ENCODE measurements at regions not wholly inside any gene's neighbourhood (a gene's known extent, or its start where the extent isn't known, plus 50 kb on each side); places are given as distances from the start of the nearest gene placed in this dataset.
"Not testable (repeated sequence)": the region's sequence is repeated elsewhere in the genome, so short reads cannot be mapped to it uniquely, and the experiment has no call there.

- no peak for DNase-seq
Measured at GRCh38 chr6:137970368-137970767, 103.3 kb downstream of the TNFAIP3 start.

DNA sequence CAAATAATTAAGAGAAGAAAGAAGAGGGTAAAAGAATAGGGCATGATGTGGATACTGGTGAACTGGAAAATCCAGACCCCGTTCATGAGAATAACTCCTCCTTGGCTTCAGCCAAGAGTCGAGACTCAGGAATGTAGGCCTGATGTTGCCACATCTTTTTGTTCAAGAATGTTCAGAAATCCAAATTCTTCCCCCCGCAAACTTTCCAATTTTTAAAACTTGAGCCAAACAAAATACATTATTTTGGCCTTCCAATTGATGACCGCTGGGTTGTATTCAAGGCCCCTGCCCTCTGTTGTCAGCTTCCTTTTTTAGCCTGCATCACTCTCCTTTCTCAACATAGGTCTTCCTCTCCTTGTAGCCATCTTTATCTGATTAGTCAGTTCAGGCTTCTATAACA lies 106.1 kb downstream of the TNFAIP3 start:
- no peak for DNase-seq

DNA sequence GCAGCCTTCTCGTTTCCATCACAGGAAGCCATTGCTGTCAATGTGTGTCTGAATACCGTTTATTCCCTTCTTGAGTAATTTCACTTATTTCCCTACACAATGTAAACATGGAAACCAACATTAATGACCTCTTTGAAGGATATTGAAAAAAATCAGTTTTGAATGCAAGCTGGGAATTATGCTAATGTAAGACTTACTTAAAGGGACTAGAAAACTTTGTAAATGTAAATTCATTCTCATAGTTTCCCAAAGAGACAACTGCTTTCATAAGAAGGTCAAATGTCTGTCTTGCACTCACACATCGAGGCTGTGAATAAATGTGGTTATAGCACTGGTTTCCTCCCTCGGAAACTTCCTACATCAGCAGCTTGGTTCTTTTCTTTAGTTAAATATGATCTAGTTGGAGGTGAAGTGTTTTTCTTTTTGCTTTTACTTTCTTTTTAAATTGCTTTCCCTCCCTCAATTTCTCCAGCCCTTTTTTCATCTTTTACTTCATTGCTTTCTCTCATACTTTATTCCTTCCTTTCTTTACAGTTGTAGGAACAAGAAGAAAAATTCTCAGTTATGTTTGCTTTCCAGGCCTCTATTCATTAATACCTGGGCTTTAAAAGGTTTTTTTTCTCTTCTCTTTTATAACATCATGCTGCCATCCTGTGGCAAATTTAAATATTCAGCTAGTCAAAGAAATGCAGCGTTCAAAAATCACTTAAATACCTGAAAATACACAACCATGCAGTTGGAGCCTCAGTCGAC lies 108.3 kb downstream of the TNFAIP3 start:
- DNase-seq, result peak; percentile 8

DNA sequence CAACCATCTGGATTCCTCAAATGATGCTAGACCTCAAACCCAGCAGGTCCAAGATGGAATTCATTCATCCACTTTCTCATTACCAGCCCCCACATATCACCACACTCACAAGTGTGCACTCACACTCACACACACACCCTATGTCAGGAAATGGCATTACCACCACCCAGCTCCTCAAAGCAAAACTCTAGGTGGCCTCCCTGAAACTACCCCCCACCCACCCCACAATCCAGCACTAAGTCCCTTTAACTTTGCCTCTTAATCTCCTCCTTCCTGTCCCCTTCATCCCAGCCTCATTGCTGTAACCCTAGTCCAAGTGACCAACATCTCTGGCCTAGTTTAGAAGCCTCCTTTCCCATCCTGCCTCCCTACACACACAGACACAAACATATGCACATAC lies 109.4 kb downstream of the TNFAIP3 start:
- DNase-seq, result no peak

- no peak for DNase-seq
Measured at GRCh38 chr6:137977206-137977605, 110.1 kb downstream of the TNFAIP3 start.

GRCh38 chr6:137977814-137978213 lies 110.8 kb downstream of the TNFAIP3 start:
- peak; percentile 8 for DNase-seq

- no peak for DNase-seq
Measured at GRCh38 chr6:137978252-137978896, 111.3 kb downstream of the TNFAIP3 start.

DNA sequence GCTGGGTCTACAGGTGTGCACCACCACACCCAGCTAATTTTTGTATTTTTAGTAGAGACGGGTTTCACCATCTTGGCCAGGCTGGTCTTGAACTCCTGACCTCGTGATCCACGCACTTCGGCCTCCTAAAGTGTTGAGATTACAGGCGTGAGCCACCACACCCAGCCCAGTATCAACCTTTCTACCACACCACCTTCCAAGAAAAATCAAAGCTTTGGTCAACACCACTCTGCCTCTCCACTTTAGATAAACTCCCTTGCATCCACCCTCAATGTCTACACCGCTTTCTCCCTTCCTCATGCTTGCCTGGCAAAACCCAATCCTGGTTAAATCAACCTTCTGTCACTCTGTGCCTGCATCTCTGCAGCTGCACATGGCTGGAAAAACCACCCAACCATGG lies 112.2 kb downstream of the TNFAIP3 start:
- DNase-seq, result not testable (repeated sequence)

DNA sequence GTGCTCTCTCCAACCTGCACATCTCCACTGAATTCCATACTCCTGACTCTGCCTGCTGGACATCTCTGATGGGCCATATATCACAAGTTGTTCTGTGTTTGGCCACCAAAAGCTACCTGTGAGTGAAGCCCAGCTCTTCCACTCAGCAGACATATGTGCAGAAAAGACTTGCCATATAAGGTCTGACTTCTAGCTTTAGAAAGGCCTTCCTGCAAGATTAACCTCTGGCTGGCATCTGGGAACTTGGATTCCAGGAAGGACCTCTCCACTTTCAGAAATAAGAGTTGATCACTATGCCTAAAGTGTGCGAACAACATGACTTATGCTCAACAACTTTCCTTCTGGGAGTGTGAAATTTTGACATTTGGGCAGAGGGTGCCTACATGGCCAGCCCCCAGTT lies 113.7 kb downstream of the TNFAIP3 start:
- no peak for DNase-seq

GRCh38 chr6:137981758-137982157 lies 114.7 kb downstream of the TNFAIP3 start:
- peak; percentile 4 for DNase-seq

GRCh38 chr6:137982418-137983189 lies 115.5 kb downstream of the TNFAIP3 start:
- DNase-seq, result no peak

- DNase-seq, result no peak
Measured at GRCh38 chr6:137983269-137983668, 116.2 kb downstream of the TNFAIP3 start.

DNA sequence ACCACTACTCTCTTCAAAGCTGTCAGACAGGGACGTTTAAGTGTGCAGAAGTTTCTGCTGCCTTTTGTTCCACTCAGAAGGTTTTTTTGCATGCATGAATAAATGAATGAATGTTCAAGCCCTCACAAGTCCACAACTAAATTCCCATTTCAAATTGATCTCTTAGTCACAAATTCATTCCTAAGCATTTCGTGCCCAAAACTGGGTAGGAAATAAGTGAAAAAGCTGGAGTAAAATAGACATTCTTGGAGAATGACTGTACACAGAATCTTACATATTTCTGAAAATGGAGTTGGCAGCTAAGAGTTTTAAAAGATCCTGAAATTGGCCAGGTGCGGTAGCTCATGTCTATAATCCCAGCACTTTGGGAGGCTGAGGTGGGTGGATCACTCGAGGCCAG lies 117.6 kb downstream of the PERP start:
- no peak for DNase-seq

GRCh38 chr6:137995371-137995770 lies 111.8 kb downstream of the PERP start:
- no peak for DNase-seq

DNA sequence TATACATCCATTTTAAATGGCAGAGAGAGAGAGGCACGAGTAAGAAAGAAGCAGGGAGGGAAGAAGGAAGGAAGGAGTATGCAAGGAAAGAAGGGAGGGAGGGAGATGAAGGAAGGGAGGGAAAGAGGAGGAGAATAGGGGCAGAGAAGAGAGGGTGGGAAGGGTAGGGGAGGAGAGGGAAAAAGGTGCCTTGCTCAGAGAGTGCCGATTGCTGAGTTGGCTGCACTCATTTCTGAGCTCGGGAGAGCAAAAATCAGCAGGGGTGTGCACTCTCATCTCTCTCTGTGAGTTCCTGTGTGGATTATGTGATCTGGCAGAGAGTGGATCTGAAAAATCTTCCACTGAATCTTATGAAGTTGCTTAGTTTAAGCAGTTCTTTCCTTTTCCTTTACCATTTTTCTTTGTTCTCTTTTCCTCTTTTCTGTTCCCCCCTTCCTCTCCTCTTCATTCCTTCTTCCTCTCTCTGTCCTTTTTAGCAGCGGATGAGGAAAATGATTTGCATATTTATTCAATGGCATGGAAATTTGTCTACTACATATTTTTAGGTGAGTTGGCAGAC lies 108.7 kb downstream of the PERP start:
- DNase-seq, result no peak

- no peak for DNase-seq
Measured at GRCh38 chr6:137999815-138000214, 107.4 kb downstream of the PERP start.

DNA sequence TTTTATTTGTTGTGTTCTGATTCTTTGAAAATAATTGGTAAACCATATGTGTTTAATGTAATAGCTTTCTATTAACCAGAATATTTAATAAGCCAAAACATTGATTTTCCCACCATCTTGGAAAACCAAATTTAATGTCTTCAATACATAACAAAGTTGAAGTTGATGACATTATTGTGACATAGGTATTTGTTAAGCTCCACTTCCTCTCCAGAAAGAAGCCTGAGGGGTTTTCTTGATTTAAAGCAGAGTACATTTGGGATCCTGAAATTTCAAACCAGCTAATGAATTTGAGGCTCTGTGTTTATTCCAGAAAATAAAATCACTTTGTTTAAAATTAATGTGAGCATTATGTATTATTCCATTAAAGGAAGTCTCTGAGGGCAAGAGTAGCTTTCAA lies 106.3 kb downstream of the PERP start:
- DNase-seq, result no peak

GRCh38 chr6:138001750-138002349 lies 105.4 kb downstream of the PERP start:
- DNase-seq, result peak; percentile 45

DNA sequence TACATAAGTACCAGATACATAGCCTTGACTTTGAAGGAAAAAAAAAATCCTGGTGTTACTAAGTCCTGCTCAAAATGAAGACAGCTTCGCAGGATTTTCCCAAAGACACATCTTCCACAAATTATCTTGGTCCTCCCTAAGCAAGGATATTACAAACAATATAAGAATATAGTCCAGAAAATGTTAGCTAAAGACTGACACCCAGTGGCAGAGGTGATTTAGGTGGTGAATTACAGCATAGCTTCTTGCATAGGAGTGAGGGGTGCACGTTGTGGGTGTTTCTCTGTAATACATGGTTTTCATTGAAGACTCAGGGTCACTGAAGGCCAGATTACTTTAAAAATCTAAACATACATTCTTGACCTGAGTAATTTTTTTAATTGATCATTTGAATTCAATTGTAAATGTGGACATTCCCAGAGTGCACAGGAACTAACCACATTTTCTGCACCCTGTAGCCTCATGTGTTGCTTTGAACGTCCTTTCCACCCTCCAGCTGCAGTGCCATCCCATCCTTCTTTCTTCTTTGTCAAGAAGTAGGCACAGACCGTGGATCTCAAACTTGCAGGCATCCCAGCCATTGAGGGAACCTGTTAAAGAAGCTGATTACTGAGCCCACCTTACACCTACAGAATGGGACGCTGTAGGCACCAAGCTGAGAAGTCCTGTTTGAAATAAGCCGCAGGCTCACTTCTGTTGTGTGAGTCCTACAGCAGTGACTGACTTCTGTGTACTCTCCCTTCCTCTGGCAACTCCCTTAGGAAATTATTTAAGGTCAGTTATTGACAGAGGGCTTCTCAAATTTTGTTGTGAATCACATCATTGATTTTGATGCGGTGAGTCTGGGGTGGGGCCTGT lies 102.6 kb downstream of the PERP start:
- peak; percentile 18 for DNase-seq

GRCh38 chr6:138005846-138006245 lies 101.4 kb downstream of the PERP start:
- no peak for DNase-seq

- no peak for DNase-seq
Measured at GRCh38 chr6:138007014-138007472, 100.2 kb downstream of the PERP start.

DNA sequence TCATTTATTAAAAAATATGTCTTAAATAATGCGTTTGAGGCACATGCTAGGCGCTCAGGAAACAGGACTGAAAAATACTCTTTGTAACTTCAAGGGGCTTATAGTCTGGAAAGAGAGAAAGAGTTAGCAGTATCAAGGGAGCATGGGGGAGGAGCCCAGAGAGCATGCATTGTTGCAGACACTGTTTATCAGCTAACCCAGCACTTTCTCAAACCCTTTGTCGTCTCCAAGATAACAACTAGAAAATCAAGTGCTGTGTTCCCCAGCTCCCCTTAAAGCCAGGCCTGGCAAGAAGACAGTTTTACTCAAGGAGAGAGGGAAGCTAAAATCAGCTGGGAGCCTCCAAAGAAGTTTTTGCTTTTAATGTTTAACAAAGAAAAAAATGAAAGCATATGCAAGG lies 98.4 kb downstream of the PERP start:
- no peak for DNase-seq

Measured in NCI-H2171 (cell line).